NCI-H2029 (cell line): ENCODE measurements at regions not wholly inside any gene's neighbourhood (a gene's known extent, or its start where the extent isn't known, plus 50 kb on each side); places are given as distances from the start of the nearest gene placed in this dataset.

ENCODE experiments used
- DNase-seq: peaks from one replicate; lab custom pipeline; 2025; lab: John Stamatoyannopoulos, UW

GRCh38 chr1:2916706-2917105 is 104.6 kb upstream of the ACTRT2 start:
- DNase-seq = no peak

- no peak for DNase-seq
Observed at GRCh38 chr1:2917284-2917683, 104.0 kb upstream of the ACTRT2 start.

DNA sequence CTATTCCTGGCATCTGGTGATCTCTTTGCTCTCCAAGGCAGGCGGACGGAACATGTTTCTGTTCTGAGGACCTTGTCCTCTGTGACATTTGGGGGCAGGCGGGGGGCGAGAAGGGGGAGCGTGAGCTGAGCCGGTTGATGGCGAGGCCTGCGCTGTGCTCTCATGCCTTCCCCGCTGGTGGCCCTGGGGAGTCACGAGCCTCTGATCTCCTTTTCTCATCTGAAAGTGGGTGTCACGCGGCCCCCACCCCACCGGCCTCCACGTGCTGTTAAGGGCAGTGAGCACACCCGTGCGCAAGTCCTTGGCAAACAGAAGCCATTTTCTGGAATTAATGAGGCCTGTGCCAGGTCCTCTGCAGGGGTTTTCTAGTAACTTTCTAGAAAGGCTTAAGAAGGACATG is 102.8 kb upstream of the ACTRT2 start:
- DNase-seq = no peak

DNA sequence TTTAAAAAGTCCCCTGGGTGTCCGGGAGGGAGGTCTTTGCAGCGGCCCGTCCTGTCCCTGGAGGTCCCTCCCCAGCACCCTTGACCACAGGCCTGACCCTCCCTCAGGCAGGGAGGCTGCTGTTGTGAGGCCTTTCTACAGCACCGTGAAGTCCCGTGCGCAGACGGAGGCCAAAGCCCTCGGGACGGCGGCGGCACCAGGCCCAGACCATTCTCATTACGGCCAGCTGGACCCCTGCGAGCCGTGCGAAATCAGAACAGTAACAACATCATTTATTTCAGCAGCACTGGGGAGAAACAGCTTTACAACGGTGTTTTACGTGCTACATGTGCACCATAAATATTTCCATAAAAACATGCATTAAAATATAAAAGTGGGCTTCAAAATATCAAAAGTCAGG is 101.4 kb upstream of the ACTRT2 start:
- no peak for DNase-seq

GRCh38 chr1:2920421-2921015 is 100.7 kb upstream of the ACTRT2 start:
- DNase-seq = no peak

DNA sequence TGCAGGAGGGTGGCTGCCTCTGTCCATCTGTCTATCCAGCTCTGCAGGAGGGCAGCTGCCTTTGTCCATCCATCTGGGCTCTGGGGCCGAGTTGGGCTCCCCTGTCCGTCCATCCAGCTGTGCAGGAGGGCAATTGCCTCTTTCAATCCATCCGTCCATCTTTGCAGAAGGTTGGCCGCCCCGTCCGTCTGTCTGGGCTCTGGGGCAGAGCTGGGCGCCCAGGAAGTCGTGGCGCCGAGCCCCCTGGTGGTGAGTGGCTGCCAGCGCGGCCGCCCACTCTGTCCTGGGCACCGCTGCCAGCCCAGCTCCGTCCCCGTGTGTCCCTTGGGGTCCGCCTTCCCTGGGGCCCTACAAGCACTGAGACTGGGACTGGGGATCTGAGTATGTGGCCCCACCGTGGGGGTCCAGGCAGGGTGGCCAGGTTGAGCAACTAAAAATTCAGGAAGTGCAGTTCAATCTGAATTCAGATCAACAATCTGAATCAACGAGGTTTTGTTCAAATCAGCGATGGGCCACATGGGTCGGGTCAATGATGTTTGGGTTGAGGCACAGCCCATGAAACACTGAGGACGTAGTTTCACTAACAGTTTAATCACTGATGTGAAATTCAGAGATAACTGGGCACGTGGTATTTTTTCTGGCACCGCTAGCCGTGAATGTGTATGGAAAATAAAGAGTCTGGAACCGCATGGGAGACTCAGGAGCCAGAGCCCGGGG is 99.1 kb upstream of the ACTRT2 start:
- no peak for DNase-seq

- no peak for DNase-seq
Observed at GRCh38 chr1:2923351-2923750, 97.9 kb upstream of the ACTRT2 start.

DNA sequence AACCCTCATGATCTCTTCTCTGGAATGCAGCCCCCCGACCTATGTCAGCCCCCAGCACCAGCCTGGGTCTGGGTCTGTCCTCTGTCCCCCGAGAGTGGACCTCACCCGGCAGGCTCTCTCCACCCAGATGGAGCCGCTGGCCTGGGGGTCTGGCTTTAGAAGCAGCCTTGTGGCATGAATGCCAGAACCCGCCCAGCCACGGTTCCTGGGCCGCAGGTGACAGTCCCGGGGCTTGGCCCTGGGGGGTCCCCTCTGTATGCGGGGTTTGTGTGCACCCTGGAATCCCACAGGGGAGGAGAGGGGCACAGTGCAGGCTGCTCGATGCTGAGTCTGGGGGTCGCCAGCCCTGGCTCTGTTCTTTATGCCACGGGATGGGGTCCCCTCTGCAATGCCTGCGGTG is 96.0 kb upstream of the ACTRT2 start:
- no peak for DNase-seq

DNA sequence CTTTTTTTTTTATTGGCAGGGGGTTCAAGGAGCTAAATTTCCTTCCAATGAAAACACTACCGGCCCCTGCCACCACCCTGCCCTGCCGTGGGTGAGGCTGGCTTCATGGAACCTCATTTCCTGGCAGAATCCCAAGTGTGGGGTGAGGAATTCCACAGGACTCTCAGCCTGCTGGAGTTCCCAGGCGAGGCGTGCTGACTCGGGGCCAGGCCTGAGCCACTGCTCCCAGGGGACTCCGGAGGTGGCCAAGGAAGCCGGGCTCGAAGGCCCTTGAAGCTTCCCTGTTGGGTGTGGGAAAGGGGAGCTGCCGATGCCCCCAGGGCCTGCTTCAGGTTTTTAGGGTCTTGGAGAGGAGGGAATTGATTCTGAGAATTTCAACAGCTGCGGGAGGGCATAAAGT is 95.3 kb upstream of the ACTRT2 start:
- DNase-seq = no peak

GRCh38 chr1:2926447-2927055 is 94.7 kb upstream of the ACTRT2 start:
- no peak for DNase-seq

DNA sequence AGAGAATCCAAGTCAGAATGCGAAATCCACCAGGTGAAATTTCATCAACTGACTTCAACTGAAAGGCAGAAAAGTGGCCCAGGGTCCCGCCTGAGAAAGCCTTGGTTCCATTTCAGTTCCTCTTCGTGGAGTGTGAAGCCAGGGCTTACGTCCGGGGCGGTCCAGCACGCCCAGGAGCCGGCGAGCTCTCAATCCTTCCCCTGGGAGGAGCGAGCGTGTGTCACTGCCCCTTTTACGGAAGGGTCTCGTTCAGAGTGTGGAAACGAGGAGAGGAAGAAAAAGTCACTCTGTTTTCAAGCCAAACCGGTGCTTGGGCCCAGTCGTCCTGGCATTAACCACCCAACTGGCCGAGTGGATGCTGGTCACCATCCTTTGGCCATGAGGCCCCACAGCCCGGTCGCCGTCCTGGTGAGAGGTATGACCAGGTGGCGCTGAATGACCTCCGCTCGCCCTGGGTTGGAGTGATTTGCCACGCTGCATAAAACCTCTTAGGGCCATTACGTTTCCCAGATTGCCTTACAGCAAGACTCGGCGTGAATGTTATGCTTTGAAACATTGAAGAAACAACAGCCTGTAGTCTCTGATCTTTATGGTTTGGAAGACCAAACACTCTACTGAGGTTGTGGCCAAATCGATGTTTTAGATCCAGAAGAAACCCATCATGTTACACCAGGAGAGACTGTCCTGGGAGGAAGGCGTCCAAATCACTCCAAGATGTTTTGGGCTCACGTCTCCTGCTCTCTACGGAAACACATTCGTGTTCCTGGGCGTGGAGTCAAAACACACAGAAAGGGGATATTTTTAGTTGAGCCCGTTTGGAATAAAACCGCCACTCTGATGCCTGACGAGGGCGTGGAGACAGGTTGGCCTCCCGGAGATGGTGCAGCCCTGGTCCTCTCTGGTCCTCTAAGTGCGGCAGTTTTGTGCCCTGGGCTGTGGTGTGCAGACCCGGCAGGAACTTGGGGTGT is 93.6 kb upstream of the ACTRT2 start:
- DNase-seq = no peak

GRCh38 chr1:2928366-2929325 is 92.6 kb upstream of the ACTRT2 start:
- no peak for DNase-seq

DNA sequence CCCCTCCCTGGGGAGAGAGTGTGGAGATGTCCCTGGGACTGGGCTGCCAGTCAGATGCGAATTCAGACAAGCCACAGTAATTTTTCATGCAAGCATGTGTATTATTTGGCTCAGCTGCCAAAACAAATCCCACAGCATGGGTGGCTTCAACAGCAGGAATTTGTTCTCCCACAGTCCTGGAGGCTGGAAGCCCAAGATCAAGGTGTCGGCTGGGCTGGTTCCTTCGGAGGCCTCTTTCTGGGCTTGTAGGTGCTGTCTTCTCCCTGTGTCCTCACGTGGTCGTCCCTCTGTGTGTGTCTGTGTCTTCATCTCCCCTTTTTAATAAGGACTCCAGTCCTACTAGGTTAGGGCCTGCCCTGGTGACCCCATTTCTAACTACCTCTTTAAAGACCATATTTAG is 91.9 kb upstream of the ACTRT2 start:
- DNase-seq = no peak

- DNase-seq = no peak
Observed at GRCh38 chr1:2930016-2930815, 91.1 kb upstream of the ACTRT2 start.

DNA sequence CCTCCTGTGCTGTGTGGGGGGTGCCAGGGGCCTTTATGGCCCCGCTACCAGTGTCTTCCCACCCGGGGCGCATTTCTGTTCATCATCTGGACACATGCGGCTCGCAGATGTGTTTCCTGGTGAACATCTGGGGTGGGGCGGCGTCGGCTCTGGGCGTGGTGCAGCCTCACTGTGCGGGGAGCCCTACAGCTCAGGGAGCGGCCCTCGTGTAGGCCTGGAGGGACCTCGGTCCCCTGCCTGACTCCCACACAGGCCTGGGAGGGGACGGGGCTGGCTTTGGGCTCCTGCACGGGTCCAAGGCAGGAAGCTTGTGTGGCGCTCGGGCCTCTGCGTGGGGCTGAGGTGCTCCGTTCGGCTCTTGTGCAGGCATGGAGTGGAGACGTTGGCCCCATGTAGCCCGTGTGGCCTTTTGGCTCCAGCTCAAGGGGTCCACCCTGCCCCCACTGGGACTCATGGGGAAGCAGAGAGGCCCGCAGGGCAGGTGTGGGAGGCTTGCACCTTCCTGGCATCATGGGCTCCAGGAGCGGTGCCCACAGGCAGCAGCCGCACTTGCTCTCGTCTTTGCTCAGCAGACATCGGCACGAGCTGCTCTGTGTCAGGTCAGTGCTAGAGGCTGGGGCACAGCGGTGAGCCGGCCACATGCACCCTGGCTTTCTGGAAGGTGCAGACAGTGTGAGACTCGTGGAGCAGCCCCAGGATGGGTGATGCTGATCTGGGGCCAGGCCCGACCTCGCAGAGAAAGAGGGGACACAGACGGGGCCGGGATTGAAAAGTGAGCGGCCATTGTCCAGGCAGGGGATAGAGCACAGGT is 90.1 kb upstream of the ACTRT2 start:
- DNase-seq = no peak

GRCh38 chr1:2931724-2932401 is 89.4 kb upstream of the ACTRT2 start:
- no peak for DNase-seq

DNA sequence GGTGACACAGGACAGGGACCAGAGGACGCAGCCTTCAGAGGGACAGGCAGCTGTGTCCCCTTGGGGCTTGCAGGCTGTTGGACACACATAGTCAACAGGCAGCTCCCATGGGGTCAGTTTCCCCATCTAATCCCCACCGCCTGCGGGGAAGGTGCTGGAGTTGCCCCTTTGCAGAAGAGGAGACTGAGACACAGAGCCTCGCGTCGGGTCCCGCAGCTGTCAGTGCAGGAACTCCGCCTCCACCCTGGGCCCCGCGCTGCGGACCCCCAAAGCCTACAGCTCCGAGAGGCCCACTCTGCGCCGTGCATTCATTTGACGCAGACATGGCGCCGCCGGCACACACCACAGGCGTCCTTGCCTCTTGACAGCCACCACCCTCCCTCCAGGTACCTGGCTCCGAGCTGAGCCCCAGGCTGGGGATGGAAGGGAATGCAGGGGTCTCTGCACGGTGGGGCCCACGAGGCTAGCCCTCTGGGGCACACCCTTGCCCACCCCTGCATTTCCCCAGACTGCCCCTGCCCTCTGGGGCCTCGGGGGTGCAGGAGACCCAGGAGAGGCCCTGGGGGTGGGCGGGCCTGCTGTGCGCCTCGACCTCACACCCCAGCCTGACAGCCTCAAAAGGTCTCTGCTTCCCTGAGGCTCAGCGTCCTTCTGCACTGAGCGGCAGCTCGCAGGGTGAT is 88.5 kb upstream of the ACTRT2 start:
- DNase-seq = no peak

GRCh38 chr1:2933431-2934155 is 87.7 kb upstream of the ACTRT2 start:
- no peak for DNase-seq
